ENCODE measurements at regions not wholly inside any gene's neighbourhood (a gene's known extent, or its start where the extent isn't known, plus 50 kb on each side); places are given as distances from the start of the nearest gene placed in this dataset.

- no peak overlapping the region for H3K4me3 ChIP-seq
- POLR2A ChIA-PET = no interaction called here
- no peak for ATAC-seq
- FAIRE-seq = no peak
- TF ChIP-seq, protein P1, sequence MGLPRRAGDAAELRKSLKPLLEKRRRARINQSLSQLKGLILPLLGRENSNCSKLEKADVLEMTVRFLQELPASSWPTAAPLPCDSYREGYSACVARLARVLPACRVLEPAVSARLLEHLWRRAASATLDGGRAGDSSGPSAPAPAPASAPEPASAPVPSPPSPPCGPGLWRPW (IDR thresholded peaks at IDR 0.05) = no peak
- TF ChIP-seq, protein P2, sequence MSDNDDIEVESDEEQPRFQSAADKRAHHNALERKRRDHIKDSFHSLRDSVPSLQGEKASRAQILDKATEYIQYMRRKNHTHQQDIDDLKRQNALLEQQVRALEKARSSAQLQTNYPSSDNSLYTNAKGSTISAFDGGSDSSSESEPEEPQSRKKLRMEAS (IDR thresholded peaks at IDR 0.05) = no peak
- no peak for TF ChIP-seq FOXS1 (CRISPR knock-in tag; IDR thresholded peaks at IDR 0.05)
- TF ChIP-seq GATA3 (IDR thresholded peaks at IDR 0.05; ENCODE audit: borderline replicate concordance) = no peak
- TF ChIP-seq, protein P3, sequence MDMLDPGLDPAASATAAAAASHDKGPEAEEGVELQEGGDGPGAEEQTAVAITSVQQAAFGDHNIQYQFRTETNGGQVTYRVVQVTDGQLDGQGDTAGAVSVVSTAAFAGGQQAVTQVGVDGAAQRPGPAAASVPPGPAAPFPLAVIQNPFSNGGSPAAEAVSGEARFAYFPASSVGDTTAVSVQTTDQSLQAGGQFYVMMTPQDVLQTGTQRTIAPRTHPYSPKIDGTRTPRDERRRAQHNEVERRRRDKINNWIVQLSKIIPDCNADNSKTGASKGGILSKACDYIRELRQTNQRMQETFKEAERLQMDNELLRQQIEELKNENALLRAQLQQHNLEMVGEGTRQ (IDR thresholded peaks at IDR 0.05) = no peak
- TF ChIP-seq, protein P4, sequence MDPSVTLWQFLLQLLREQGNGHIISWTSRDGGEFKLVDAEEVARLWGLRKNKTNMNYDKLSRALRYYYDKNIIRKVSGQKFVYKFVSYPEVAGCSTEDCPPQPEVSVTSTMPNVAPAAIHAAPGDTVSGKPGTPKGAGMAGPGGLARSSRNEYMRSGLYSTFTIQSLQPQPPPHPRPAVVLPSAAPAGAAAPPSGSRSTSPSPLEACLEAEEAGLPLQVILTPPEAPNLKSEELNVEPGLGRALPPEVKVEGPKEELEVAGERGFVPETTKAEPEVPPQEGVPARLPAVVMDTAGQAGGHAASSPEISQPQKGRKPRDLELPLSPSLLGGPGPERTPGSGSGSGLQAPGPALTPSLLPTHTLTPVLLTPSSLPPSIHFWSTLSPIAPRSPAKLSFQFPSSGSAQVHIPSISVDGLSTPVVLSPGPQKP (IDR thresholded peaks at IDR 0.05; ENCODE audit: low read depth, low read length) = no peak
- TF ChIP-seq SREBF2 (IDR thresholded peaks at IDR 0.05) = no peak
- no peak for TF ChIP-seq KDM1A (IDR thresholded peaks at IDR 0.05; ENCODE audit: low read depth)
- TF ChIP-seq NPAS2 (CRISPR knock-in tag; IDR thresholded peaks at IDR 0.05; ENCODE audit: borderline replicate concordance) = no peak
- TF ChIP-seq, protein P5, sequence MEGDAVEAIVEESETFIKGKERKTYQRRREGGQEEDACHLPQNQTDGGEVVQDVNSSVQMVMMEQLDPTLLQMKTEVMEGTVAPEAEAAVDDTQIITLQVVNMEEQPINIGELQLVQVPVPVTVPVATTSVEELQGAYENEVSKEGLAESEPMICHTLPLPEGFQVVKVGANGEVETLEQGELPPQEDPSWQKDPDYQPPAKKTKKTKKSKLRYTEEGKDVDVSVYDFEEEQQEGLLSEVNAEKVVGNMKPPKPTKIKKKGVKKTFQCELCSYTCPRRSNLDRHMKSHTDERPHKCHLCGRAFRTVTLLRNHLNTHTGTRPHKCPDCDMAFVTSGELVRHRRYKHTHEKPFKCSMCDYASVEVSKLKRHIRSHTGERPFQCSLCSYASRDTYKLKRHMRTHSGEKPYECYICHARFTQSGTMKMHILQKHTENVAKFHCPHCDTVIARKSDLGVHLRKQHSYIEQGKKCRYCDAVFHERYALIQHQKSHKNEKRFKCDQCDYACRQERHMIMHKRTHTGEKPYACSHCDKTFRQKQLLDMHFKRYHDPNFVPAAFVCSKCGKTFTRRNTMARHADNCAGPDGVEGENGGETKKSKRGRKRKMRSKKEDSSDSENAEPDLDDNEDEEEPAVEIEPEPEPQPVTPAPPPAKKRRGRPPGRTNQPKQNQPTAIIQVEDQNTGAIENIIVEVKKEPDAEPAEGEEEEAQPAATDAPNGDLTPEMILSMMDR (IDR thresholded peaks at IDR 0.05) = no peak
- TF ChIP-seq ZNF302 (CRISPR knock-in tag; IDR thresholded peaks at IDR 0.05) = no peak
- TF ChIP-seq JUNB (IDR thresholded peaks at IDR 0.05) = no peak
- no peak for TF ChIP-seq MYC (IDR thresholded peaks at IDR 0.05; ENCODE audit: borderline replicate concordance, low read length)
- no peak for TF ChIP-seq JUN (IDR thresholded peaks at IDR 0.05)
- TF ChIP-seq E2F6 (IDR thresholded peaks at IDR 0.05; ENCODE audit: borderline replicate concordance, low read depth) = no peak
- TF ChIP-seq, protein P6, sequence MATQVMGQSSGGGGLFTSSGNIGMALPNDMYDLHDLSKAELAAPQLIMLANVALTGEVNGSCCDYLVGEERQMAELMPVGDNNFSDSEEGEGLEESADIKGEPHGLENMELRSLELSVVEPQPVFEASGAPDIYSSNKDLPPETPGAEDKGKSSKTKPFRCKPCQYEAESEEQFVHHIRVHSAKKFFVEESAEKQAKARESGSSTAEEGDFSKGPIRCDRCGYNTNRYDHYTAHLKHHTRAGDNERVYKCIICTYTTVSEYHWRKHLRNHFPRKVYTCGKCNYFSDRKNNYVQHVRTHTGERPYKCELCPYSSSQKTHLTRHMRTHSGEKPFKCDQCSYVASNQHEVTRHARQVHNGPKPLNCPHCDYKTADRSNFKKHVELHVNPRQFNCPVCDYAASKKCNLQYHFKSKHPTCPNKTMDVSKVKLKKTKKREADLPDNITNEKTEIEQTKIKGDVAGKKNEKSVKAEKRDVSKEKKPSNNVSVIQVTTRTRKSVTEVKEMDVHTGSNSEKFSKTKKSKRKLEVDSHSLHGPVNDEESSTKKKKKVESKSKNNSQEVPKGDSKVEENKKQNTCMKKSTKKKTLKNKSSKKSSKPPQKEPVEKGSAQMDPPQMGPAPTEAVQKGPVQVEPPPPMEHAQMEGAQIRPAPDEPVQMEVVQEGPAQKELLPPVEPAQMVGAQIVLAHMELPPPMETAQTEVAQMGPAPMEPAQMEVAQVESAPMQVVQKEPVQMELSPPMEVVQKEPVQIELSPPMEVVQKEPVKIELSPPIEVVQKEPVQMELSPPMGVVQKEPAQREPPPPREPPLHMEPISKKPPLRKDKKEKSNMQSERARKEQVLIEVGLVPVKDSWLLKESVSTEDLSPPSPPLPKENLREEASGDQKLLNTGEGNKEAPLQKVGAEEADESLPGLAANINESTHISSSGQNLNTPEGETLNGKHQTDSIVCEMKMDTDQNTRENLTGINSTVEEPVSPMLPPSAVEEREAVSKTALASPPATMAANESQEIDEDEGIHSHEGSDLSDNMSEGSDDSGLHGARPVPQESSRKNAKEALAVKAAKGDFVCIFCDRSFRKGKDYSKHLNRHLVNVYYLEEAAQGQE (IDR thresholded peaks at IDR 0.05) = no peak
- no peak for TF ChIP-seq MAFK (IDR thresholded peaks at IDR 0.05; ENCODE audit: partially characterized antibody)
- TF ChIP-seq CBX8 (IDR thresholded peaks at IDR 0.05) = no peak
- no peak for TF ChIP-seq HEYL (CRISPR knock-in tag; IDR thresholded peaks at IDR 0.05)
- CTCF ChIA-PET = no interaction called here
- no peak overlapping the region for H3K4me2 ChIP-seq
- WGBS (ENCODE audit: missing lambda C conversion rate) = 50% methylated on average over 2 of the region's 2 CpGs
- no peaks in the 10 kb centered on the region for H3K4me1 ChIP-seq
- H3K27ac ChIP-seq = no peak overlapping the region
- no peak for DNase-seq (ENCODE audit: low read depth in 1 of 2, low spot score in 1 of 2)
- no peaks in the 10 kb centered on the region for H3K9me3 ChIP-seq
Observed at GRCh38 chr13:68675209-68675608, 1432.4 kb upstream of the ATXN8OS start.

GRCh38 chr13:68667863-68668262 lies 1437.7 kb upstream of the PCDH9 start:
- no peak for TF ChIP-seq HDAC2 (IDR thresholded peaks at IDR 0.05)
- no peak for TF ChIP-seq PHF8 (IDR thresholded peaks at IDR 0.05; ENCODE audit: borderline replicate concordance, low read depth)
- TF ChIP-seq FOXS1 (CRISPR knock-in tag; IDR thresholded peaks at IDR 0.05) = no peak
- TF ChIP-seq, protein P2 (IDR thresholded peaks at IDR 0.05) = no peak
- no peak for TF ChIP-seq RNF2 (IDR thresholded peaks at IDR 0.05; ENCODE audit: borderline replicate concordance, low read depth)
- TF ChIP-seq KDM5A (IDR thresholded peaks at IDR 0.05) = no peak
- TF ChIP-seq CBX8 (IDR thresholded peaks at IDR 0.05) = no peak
- no peak for TF ChIP-seq FOSL2 (IDR thresholded peaks at IDR 0.05)
- no peak for TF ChIP-seq FOSL2 (CRISPR knock-in tag; IDR thresholded peaks at IDR 0.05)
- no peak for TF ChIP-seq RAD21 (conservative IDR thresholded peaks at IDR 0.05 in 1 of 2, IDR thresholded peaks at IDR 0.05 in 1 of 2)
- no peak for TF ChIP-seq HOXB5 (CRISPR knock-in tag; IDR thresholded peaks at IDR 0.05)
- TF ChIP-seq, protein P1 (IDR thresholded peaks at IDR 0.05) = no peak
- DNase-seq (ENCODE audit: low read depth in 1 of 2, low spot score in 1 of 2) (no peak), ATAC-seq (no peak), FAIRE-seq (no peak)
- no peaks in the 10 kb centered on the region for H3K9me3 ChIP-seq
- ChIA-PET POLR2A (no interaction called here), CTCF (no interaction called here)
- no peak overlapping the region for H3K4me2 ChIP-seq
- no peak overlapping the region for H3K27ac ChIP-seq
- no peaks in the 10 kb centered on the region for H3K4me1 ChIP-seq
- 37% methylated on average over 3 of the region's 3 CpGs for WGBS (ENCODE audit: missing lambda C conversion rate)
- H3K4me3 ChIP-seq = no peak overlapping the region
